Activated CD4-positive, alpha-beta T cell treated with anti-CD3 and anti-CD28 coated beads, Interleukin-2, amount 50 U/mL, for 16 hours (primary cell): ENCODE measurements at regions not wholly inside any gene's neighbourhood (a gene's known extent, or its start where the extent isn't known, plus 50 kb on each side); places are given as distances from the start of the nearest gene placed in this dataset.
"Not testable (repeated sequence)": the region's sequence is repeated elsewhere in the genome, so short reads cannot be mapped to it uniquely, and the experiment has no call there.

Experiments
- DNase-seq: peaks from one replicate; pipeline ENCODE4 v3.0.0-alpha.2; 2020

DNA sequence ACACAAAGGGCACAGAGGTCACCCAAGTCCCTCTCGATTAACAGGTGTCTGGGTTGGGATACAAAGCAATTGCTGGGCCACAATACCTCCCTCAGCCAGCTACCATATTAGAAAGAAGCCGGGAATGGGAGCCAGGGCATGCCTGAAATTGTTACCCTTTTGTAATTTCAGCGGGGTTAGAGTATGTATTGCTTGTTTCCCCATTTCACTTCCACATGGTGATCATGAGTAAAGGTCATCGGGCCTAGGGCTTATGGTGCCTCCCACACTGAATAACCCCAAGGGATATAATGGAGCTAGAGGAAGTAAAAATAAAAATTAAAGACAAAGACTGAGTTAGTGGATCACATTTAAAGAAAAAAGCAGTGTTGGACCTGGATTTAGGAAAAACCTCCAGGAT is 437.2 kb upstream of the KLHL29 start:
- DNase-seq = no peak

DNA sequence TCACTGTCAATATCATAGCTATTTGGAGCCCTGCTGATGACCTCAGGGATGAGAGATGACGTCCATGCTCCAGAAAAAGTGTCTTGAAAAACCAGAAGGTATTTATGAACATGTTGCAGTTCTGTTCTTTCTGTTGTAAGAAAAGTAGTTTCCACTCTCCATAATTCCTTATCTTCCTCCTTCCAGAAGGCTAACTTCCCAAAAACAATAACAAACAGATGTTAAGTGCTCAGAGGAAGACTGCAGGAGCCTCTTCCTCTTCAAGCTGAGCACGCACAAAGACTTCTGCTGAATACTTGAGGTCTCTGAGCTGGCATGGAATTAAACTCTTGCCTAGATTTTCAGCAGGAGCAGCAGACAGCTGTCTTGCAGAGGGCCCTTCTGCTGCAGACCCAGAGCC is 434.5 kb upstream of the KLHL29 start:
- no peak for DNase-seq

DNA sequence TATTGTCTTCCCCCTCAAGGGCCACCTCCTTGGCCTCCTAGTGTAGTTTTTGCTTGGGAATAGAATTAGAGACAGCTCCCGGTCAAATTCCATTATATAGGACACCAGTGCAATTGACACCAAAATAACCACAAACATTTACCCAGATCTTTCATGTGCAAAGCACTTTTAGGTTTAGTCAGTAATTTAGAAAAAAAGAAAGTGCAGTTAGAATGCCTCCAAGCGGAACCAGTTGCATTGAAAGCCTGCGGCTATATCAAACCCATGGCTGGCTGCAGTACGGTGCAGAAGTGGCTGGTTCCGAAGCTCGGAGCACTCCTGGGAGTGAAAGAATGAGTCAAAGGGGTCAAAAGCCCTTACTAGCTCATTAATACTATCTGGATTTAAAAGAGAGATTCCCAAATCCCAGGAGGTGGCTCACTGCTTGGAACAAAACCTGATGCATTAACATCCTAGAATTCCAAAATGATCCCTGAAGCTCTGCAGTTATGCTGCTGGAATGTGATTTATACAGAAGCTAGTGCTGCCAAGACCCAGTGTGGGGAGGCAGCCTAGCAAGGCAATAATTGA is 432.2 kb upstream of the KLHL29 start:
- DNase-seq = no peak

DNA sequence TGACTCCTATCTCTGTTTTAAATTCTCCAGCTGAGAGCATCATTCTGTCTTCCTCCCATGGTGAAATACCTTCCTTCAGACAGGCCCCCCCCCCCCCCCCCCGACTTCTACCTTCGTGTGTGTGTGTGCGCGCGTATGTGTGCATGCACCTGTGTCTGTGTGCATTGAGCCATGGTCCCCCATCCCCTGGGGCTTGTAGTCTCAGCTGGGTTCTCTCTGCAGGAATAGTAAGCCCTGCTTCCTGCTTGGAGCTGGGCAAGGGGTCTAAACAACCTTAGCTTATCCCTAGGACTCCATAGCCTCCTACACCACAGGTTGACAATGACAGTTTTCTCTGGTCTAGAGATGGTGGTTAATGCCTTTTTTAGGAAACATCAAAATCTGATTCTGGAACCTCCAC is 427.5 kb upstream of the KLHL29 start:
- no peak for DNase-seq

DNA sequence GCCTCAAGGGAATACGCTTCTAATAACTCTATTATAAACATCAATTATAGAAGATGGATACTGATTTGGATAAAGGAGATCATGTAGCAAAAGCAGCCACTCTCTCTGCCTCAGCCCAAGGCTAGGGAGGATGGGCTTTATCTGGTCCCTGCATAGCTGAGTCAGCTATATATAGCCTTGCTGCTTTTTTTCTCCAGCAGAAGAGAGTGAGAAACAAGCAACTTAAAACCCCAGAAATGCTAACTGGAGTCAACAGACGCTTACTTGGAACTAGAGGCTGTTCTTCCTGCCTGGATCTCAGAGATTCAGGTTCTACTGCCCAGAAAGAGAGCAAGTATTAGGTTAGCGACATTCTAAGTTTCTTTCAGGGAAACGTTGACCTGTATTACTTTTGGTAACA is 426.7 kb upstream of the KLHL29 start:
- no peak for DNase-seq

DNA sequence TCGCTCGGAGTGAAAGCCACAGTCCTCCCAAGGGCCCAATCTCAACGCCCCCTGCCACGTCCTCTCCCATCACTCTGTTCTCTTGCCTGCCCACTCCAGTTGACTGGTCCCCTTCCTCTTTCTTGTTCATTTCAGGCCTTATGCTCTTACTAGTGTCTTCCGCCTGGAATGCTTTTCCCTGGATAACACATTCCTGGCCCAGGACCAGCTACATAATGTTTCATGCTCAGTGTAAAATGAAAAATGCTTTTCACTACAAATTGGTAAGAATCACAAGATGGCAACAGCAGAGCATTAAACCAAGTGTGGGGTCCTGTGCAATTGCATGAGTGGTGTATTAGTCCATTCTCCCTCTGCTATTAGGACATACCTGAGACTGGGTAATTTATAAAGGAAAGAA is 417.2 kb upstream of the KLHL29 start:
- no peak for DNase-seq

DNA sequence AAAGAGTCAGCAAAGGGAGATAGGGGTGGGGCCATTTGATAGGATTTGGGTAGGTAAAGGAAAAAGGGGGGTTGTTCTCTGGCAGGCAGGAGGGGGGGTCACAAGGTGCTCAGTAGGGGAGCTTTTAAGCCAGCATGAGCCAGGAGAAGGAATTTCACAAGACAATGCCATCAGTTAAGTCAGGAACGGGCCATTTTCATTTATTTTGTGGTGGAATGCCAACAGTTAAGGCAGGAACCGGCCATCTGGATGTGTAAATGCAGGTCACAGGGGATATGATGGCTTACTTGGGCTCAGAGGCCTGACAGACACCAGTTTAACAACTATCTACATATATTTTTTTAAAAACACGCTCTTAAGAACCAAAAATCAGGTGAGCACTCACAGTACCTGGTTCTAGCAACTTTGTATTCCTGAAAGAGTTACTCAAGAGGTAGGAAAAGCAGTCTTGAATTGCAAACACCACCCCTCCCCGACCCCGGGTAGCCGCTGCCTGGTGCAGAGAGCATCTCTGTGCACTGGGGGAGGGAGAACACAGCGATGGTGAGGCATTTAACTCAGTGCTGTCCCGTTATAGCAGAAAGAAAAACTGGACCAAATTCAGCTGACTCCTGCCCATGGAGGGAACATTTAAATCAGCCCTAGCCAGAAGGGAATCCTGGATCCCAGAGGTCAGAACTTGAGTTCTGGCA is 414.5 kb upstream of the KLHL29 start:
- no peak for DNase-seq

DNA sequence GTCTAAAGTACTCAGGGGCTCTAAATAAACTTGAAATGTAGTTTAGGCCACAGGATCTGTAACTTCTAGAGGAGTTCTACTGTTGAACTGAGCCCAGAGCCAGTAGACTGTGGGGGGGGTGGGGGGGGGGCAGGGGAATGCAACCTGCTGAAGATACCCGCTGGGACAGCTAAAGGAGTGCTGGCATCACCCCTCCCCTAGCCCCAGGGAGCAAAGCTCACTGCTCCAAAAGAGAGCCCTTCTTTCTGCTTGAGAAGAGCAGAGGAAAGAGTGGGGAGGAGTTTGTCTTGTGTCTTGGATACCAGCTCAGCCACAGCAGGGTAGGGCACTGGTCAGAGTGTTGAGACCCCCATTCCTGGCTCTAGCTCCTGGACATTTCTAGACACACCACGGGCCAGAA is 414.0 kb upstream of the KLHL29 start:
- DNase-seq = no peak

DNA sequence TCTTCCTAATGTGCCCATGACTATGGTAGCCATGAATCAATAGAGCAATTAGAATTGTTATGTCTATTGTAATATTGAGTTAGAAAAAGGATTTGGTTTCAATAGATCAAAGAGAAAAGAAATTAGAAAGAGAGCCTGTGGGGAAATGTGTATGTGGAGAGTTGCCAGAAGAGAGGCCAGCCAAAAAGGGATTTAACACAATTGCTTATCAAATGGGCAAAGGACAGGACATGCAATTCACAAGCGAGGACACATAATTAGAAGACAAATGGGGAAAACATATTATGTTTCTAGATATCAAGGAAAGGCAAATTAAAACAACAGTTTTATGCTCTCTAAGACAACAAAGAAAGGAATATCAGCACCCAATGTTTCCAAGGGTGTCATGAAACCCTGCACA is 403.2 kb upstream of the KLHL29 start:
- no peak for DNase-seq

DNA sequence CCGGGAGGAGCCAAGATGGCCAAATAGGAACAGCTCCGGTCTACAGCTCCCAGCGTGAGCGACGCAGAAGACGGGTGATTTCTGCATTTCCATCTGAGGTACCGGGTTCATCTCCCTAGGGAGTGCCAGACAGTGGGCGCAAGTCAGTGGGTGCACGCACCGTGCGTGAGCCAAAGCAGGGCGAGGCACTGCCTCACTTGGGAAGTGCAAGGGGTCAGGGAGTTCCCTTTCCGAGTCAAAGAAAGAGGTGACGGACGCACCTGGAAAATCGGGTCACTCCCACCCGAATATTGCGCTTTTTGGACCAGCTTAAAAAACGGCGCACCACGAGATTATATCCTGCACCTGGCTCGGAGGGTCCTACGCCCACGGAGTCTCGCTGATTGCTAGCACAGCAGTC is 400.8 kb upstream of the KLHL29 start:
- DNase-seq = not testable (repeated sequence)

DNA sequence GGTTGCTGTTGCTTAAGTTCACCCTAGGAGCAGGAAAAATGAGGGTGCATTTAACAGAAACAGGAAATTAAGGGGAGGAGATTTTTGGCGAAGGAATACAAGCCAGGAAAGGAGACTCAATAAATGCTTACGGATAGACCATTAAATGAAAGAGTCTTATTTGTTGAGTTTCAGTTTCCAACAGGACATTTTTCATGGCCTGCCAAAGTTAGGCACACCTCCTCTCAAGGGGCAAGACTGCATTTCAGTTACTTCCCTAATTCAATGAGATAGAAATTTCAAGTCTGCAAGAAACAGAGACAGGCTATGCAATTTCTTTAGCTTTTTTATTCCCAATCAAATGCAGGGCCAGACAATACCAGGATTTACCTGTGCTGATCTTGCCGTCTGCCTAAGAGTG is 394.7 kb upstream of the KLHL29 start:
- DNase-seq = no peak

DNA sequence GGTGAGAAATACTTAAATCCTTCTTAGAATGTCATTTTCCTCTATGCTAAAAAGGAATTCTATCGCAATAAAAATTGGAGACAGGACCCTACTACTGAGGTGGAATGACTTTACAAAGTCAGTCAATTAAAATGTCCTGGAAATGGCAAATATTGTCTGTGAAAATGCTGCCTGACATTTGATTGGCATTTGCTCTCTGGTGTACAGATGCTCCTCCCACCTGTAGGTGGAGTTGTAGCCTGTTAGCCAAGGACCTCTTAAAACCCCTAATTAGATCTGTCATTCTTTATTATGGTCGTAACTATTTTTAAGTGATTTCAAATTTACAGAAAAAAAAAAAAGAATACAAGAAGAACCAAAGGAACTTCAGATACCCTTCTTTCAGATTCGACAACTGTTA is 393.1 kb upstream of the KLHL29 start:
- no peak for DNase-seq

DNA sequence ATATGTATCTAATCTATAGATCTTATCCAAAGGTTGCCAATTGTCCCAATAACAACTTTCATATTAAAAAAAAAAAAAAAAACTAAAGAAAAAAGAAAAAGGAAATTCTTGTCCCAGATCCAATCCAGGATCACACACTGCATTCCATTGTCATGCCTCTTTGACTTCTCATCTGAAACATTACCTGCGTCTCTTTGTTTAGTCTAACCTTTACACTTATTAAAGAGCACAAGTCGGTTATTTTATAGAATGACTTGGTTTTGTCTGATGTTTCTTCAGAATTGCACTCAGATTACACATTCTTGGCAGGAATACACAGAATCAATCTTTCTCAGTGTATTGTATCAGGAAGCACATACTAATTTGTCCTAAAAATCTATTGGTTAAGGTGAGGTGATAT is 392.5 kb upstream of the KLHL29 start:
- no peak for DNase-seq

DNA sequence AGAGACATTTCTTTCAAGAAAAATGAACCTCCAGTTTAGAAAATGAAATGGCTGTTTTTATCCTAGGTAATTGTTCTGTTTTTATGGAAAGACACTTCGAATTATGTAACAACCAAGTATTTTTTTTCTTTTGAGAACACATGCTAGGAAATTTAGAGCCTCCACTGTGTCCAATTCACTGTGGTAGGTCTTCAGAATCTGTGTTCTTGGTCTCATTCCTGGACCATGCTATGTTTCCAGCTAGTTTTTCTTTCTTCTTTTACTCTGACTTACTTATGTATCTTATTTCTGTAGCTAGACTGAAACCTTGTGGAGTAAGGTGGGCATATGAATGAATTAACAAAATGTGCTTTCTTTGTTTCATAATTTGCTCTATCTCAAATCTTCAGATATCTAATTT is 391.7 kb upstream of the KLHL29 start:
- no peak for DNase-seq

DNA sequence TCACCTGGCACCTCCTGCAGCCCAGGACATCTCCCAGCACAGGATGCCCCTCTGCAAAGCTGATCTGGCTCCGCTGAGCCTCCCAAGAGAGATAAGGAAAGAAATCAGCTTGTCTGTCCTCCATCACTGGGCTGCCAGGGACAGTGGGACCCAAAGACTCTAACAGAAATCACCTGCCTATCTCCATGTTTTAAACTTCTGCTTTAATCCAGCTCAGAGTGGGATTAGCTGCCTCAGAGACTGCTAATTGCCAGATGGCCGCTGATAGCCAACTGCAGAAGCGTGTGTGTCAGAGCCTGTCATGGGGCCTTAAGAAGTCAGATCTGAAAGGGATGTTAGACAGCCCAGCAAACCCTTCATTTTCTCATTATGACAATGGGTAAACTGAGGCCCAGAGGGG is 389.4 kb upstream of the KLHL29 start:
- DNase-seq = no peak

DNA sequence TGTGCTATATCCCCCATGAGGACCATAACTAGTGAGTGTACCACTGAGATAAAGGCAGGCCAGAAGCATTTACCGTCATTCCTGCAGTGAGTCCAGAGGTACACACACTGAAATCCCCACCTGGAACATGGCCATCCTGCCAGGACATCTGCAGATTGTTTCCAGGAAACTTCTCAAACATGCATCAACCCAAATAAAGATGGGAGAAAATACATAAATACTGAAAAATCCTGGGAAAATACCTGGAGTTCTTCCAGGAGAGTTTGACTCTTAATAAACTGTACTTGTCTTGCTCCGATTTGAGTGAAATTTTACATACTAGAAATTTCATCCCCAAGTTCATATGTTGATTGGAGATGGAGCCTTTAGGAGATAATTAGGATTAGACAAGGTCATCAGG is 388.1 kb upstream of the KLHL29 start:
- no peak for DNase-seq

DNA sequence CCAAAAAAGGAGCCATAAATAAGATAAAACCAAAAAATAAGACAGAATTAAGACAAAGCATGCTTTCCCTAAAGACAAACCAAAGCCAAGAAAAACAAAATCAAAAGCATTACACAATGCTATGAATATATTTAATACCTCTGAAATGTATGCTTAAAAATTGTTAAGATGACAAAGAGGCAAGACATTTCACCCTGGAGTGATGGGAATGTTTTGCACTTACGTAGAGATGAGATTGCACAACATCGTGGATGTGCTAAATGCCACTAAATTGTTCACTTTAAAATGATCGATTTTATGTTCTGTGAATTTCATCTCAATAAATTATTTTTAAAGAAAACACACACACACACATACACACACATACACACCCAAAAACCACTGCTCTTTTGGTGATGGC is 386.6 kb upstream of the KLHL29 start:
- DNase-seq = no peak

DNA sequence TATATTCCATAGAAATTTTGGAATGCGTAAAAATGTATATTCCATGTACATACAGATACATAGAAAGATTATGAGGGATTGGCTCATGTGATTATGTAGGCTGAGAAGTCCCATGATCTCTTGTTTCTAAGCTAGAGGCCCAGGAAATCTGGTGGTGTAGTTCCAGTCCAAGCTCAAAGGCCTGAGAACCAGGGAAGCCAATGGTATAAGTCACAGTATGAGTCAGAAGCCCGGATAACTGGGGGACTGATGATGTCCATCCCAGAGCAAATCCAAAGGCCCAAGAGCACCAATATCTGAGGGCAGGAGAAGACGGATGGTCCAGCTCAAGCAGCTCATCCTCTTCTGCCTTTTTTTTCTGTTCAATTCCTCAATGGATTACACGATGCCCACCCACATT is 385.0 kb upstream of the KLHL29 start:
- DNase-seq = no peak

DNA sequence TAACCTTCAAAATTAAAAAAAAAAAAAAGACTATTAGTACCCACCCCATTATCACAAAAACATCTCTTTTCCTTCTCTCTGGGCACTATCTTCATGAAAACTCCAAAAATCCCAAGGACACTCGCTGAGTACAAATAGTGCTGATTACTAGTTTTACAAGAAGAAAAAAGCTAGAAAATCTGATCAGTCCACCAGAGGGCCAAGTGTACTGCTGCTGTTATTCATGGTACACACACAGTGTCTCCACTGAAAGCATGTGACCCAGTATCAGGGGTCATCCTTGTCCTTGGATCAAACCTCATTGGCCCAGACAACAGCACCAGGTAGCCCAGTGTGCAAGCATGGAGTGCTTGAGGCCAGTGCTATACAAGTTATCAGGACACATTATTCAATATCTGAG is 382.7 kb upstream of the KLHL29 start:
- no peak for DNase-seq

DNA sequence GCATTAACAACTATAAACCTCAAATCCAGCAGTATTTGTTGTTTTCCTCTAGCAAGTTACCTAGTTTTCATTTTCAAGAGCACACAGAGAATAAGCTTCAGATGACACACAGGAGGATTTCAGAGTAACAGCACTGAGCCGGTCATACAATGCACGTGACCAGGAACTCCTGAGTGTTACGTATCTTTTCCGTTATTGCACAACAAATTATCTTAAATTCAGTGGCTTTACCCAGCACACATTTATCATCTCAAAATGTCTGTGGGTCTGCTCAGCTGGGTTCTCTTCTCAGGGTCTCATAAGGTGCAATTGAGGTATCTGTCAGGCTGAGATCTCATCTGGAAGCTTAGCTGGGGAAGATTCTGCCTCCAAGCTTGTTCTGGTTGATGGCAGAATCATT is 379.5 kb upstream of the KLHL29 start:
- no peak for DNase-seq

DNA sequence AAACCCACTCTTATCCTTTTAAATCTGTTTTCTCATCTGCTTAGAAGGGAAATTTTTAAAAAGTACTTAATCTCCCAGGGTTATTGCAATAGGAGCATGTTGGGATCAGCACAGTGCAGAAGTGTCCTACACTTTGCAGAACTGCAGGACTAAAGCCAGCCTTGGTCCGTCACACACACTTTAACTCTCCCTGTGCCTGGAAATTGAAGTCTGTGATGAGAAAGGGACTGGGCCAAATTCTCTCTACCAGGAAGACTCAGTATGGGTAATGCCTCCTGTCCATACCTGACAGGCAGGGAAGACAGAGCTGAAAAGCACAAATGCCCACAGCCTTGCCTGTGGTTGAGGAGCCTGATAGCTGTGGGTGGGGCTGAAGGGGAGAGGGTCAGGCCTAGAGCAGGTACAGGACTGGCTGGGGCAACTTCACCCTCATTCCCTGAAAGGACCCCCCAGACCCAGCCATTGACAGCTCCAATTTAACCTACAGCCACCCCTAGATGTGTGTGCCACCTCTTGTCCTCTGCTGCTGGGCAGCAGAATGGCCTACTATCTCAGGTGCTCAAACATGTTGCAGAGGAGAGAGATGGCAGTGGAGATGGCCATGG is 377.2 kb upstream of the KLHL29 start:
- no peak for DNase-seq

DNA sequence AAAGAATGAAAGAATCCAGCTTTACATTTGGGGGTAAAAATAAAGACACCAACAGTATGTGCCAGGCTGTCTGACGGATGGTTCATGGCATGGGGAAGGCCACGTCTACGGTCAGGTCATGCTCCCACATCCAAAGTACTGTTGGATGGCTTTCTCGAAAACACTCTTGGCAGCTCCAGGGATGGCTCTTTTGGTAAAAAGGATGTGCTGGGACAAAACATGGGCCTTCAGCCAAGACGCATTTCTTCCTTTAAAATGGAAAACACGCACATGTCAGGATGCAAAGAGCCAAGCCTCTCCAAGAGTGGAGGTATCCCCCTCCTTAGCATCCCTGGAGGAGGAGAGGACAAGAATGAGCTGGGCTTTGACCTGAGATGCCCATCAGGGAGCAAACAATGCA is 376.5 kb upstream of the KLHL29 start:
- DNase-seq = no peak

DNA sequence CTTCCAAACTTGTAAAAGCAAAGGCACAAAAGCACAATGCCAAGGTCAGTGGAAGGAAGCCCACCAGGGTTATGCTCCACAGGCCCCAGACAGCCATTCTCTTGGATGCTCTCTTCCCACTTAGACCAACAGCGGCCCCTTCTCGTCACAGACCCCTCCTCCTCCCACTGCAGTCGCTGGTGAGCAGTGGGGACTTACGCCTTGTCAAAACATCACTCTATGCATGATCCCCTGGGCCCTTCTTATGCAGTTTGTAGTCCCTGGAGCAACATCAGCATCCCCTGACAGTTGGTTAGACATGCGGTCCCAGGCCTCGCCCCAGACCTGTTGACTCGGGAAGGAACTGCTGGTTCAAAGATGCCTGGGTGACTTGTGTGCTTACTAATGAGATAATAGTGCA is 376.0 kb upstream of the KLHL29 start:
- no peak for DNase-seq

DNA sequence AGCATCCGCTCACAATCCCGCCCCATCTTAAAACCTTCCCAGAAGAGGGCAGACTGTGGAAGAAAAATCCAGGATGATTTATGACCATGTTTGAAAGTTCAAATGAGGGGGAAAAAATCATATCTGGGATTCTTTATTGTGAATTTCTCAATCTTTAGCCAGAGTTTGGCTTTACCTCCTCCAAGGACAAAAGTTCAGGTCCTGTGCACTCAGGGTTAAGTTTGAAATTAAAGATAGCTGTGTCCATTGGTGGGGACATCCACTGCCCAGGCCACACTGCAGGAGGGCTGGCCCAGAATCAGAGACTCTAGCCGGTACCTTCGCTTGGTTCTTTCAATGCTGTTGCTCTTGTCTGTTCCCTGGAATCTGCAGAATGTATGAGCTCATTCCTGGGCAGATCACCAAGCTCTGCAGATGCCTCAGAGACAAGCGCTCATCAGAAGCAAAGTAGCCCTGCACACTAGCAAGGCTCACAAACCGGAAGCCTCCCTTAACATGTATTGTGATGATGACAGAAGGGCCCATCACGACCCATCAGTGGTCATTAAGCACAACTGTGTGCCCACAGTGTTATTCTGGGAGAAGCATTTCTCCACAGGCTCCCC is 375.3 kb upstream of the KLHL29 start:
- DNase-seq = no peak

DNA sequence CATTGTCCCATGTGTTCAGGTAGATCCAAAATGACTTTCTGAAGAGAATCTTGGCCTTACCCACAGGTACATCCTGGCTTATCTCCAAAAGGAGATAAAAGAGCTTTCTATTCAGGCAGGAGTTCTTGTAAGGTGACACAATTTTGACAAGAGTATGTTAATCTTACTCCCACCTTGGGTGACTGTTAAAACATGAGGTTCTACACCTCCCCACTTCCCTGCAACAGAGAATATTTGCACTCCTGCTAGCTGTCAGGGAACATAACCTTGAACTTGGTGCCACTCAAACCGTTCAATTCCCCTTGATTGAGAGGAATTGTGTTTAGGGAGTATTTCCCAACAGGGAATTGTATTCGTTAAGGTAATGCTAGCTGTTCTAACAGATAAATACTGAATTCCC is 372.5 kb upstream of the KLHL29 start:
- DNase-seq = no peak
